ENCODE measurements at regions not wholly inside any gene's neighbourhood (a gene's known extent, or its start where the extent isn't known, plus 50 kb on each side); places are given as distances from the start of the nearest gene placed in this dataset.

GRCh38 chr14:86305058-86305457 is 775.1 kb downstream of the FLRT2 start:
- H3K4me3 ChIP-seq (ENCODE audit: low read depth, low read length) = no peak overlapping the region
- no peak for DNase-seq (ENCODE audit: low read depth)
- TF ChIP-seq MAX (IDR thresholded peaks at IDR 0.05; ENCODE audit: low read depth, low read length) (no peak), POLR2A (IDR thresholded peaks at IDR 0.05; ENCODE audit: extremely low read depth, insufficient read length) (no peak), MYC (IDR thresholded peaks at IDR 0.05; ENCODE audit: low read depth, low read length) (no peak)
- TF ChIP-seq, protein P1, sequence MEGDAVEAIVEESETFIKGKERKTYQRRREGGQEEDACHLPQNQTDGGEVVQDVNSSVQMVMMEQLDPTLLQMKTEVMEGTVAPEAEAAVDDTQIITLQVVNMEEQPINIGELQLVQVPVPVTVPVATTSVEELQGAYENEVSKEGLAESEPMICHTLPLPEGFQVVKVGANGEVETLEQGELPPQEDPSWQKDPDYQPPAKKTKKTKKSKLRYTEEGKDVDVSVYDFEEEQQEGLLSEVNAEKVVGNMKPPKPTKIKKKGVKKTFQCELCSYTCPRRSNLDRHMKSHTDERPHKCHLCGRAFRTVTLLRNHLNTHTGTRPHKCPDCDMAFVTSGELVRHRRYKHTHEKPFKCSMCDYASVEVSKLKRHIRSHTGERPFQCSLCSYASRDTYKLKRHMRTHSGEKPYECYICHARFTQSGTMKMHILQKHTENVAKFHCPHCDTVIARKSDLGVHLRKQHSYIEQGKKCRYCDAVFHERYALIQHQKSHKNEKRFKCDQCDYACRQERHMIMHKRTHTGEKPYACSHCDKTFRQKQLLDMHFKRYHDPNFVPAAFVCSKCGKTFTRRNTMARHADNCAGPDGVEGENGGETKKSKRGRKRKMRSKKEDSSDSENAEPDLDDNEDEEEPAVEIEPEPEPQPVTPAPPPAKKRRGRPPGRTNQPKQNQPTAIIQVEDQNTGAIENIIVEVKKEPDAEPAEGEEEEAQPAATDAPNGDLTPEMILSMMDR (IDR thresholded peaks at IDR 0.05; ENCODE audit: low read depth, low read length) = no peak

DNA sequence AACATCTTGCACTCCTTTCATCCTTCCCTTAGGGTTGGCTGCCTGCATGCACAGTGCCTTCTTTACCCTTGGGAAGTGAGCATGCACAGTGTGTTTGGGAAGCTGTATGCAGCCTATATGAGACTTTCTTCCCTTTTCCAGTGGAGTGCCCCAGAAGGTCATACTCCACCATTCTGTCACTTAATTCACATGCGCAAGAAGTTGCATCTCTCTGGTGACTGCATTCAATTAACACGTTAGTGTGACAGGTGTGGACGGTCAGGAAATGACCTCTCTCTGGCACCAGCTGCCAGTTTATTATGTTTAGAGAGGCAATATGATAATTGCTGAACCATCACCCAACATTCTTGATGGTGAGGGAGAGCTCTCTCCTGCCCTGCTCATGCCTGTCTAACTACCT is 770.0 kb downstream of the FLRT2 start:
- no peak for DNase-seq (ENCODE audit: low read depth)

GRCh38 chr14:86296173-86296572 is 766.2 kb downstream of the FLRT2 start:
- DNase-seq (ENCODE audit: low read depth) = no peak
- TF ChIP-seq MAX (IDR thresholded peaks at IDR 0.05; ENCODE audit: low read depth, low read length) = no peak
- TF ChIP-seq, protein P1 (IDR thresholded peaks at IDR 0.05; ENCODE audit: low read depth, low read length) = no peak
- TF ChIP-seq MYC (IDR thresholded peaks at IDR 0.05; ENCODE audit: low read depth, low read length) = no peak
- TF ChIP-seq POLR2A (IDR thresholded peaks at IDR 0.05; ENCODE audit: extremely low read depth, insufficient read length) = no peak
- no peak overlapping the region for H3K4me3 ChIP-seq (ENCODE audit: low read depth, low read length)

More for the DNA sequence above, 770.0 kb downstream of the FLRT2 start:
- TF ChIP-seq MAX (IDR thresholded peaks at IDR 0.05; ENCODE audit: low read depth, low read length) (no peak), MYC (IDR thresholded peaks at IDR 0.05; ENCODE audit: low read depth, low read length) (no peak), POLR2A (IDR thresholded peaks at IDR 0.05; ENCODE audit: extremely low read depth, insufficient read length) (no peak)
- TF ChIP-seq, protein P1 (IDR thresholded peaks at IDR 0.05; ENCODE audit: low read depth, low read length) = no peak
- no peak overlapping the region for H3K4me3 ChIP-seq (ENCODE audit: low read depth, low read length)

DNA sequence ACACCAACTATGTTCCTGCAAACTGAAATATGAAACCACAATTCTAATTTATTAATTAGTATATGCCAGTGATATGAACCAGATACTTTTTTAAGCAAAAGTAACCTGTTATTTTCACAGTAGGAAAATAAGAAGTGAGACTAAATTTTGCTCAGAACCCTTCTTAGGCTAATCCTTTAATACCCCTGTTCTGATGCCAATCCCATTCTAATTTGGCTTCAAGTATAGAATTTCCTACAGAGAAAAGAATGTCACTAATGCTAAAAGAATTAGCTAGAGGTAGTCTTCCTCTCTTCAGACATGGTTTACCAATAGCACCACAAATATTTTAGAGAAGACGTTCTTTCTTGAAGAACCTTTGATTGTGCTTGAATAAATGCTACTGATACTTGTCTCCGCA is 758.4 kb downstream of the FLRT2 start:
- TF ChIP-seq MAX (IDR thresholded peaks at IDR 0.05; ENCODE audit: low read depth, low read length) = no peak
- no peak overlapping the region for H3K4me3 ChIP-seq (ENCODE audit: low read depth, low read length)
- no peak for DNase-seq (ENCODE audit: low read depth)

DNA sequence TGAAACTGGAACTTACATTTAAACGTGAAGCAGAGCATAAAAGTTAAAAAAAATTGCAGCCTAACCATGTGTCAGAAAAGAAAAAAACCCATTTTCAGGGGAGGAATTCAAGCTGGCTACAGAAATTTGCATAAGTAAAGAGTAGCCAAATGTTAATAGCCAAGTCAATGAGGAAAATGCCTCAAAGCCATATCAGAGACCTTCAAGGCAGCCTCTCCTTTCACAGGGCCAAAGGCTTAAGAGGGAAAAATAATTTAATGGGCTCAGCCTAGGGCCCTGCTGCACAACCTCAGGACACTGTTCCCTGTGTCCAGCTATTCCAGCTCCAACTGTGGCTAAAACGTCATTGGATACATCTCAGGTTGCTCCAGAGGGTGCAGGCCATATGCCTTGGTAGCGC is 749.5 kb downstream of the FLRT2 start:
- no peak for TF ChIP-seq MAX (IDR thresholded peaks at IDR 0.05; ENCODE audit: low read depth, low read length)
- no peak for TF ChIP-seq MYC (IDR thresholded peaks at IDR 0.05; ENCODE audit: low read depth, low read length)
- no peak for TF ChIP-seq POLR2A (IDR thresholded peaks at IDR 0.05; ENCODE audit: extremely low read depth, insufficient read length)
- TF ChIP-seq, protein P1 (IDR thresholded peaks at IDR 0.05; ENCODE audit: low read depth, low read length) = no peak
- H3K4me3 ChIP-seq (ENCODE audit: low read depth, low read length) = no peak overlapping the region
- no peak for DNase-seq (ENCODE audit: low read depth)

DNA sequence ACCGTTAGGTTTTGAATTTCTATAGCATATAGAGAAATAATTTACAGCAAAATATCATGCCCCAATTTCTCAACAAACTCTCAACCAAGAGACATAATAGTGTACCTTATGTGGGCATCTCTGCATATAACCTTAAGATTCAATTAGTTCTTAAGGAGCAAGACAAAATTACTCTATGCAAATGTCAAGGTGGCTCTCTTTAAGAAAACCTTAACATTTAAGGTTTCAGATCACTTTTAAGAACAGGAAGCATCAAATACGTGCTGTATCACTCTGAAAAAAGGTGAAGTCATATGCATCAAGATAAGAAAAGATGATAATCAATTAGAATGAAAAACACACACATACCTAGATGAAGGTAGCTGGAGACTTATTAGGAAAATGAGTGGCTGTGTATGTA is 728.0 kb downstream of the FLRT2 start:
- TF ChIP-seq MAX (IDR thresholded peaks at IDR 0.05; ENCODE audit: low read depth, low read length) (no peak), POLR2A (IDR thresholded peaks at IDR 0.05; ENCODE audit: extremely low read depth, insufficient read length) (no peak), MYC (IDR thresholded peaks at IDR 0.05; ENCODE audit: low read depth, low read length) (no peak)
- TF ChIP-seq, protein P1 (IDR thresholded peaks at IDR 0.05; ENCODE audit: low read depth, low read length) = no peak

More for the DNA sequence above, 728.0 kb downstream of the FLRT2 start:
- no peak for DNase-seq (ENCODE audit: low read depth)
- H3K4me3 ChIP-seq (ENCODE audit: low read depth, low read length) = no peak overlapping the region

Data from NB4 (cell line).